ENCODE measurements at regions not wholly inside any gene's neighbourhood (a gene's known extent, or its start where the extent isn't known, plus 50 kb on each side); places are given as distances from the start of the nearest gene placed in this dataset.

GRCh38 chr1:60870269-60870865 lies 212.0 kb upstream of the NFIA start:
- Histone ChIP-seq H3K27ac (ENCODE audit: low read depth, low read length, severe bottlenecking) (no peak overlapping the region), H3K36me3 (ENCODE audit: control insufficient read depth, insufficient read depth, low read length) (no peaks in the 10 kb centered on the region), H3K9me3 (ENCODE audit: control insufficient read depth, low read length) (no peaks in the 10 kb centered on the region), H3K4me1 (ENCODE audit: control insufficient read depth, insufficient read depth, low read length, poor library complexity, severe bottlenecking) (peaks cover 34% of the 10 kb centered on the region), H3K4me3 (ENCODE audit: extremely low read depth, insufficient read depth, low read length, poor library complexity, severe bottlenecking) (no peak overlapping the region)
- 83 to 93% methylated on average over 4 of the region's 5 CpGs for WGBS, 2 experiments (ENCODE audit: insufficient coverage in 2 of 2)

DNA sequence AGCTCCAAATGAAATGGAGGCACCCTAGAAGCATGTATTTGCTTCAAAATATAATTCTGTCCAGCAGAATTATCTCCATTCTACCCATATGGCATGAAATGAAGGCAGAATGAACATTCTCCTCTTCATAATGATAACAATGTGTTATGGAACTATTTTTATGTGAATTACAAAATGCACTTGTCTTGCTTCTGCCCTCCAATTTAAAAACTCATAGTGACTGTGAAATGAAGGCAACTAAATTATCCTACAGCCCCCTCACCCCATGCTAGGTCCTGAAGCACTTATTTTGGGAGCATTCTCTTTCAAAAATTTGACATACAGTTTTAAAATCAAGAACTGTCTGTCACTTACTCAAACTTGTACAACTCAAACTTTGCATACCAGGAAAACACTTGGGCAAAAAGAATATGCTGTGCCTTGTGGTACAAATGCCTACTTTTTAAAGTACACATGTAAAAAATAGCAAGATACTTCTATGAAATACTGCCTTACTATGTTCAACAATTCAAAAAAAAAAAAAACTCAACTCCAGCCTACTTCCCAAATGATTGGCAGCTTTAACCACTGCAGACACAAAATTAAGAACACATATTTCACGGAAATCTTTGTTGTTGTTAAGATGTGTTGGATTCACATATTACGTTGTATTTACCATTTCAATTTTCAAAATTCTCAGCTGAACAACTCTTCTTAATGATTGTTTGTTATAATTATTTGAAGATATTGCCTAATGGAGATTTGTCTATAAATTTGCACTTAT lies 213.3 kb upstream of the NFIA start:
- Histone ChIP-seq H3K36me3 (ENCODE audit: control insufficient read depth, insufficient read depth, low read length) (no peaks in the 10 kb centered on the region), H3K9me3 (ENCODE audit: control insufficient read depth, low read length) (no peaks in the 10 kb centered on the region), H3K4me1 (ENCODE audit: control insufficient read depth, insufficient read depth, low read length, poor library complexity, severe bottlenecking) (peaks cover 31% of the 10 kb centered on the region), H3K4me3 (ENCODE audit: extremely low read depth, insufficient read depth, low read length, poor library complexity, severe bottlenecking) (no peak overlapping the region), H3K27ac (ENCODE audit: low read depth, low read length, severe bottlenecking) (no peak overlapping the region)
- WGBS, 2 experiments (ENCODE audit: insufficient coverage in 2 of 2) = no CpG with 5 or more reads among the region's 2 CpGs

DNA sequence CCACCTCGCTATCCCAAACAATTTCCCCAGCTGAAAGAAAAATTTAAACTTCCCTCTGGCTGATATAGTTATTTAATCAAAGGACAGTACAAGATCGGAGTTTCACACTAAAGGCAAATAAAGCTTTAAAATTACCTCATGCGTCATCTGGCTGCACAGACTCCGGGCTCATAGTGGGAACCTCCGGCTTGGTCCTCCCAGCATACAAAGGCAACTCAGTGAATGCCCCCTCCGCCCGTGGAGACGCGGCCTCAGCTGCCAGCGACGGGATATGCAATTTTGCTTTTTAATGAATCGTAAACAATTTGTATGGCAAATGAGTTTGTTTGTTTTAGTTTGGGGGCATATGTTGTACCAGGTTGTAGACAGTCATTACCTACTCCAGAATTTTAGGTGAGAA lies 214.6 kb upstream of the NFIA start:
- peaks cover 31% of the 10 kb centered on the region for H3K4me1 ChIP-seq (ENCODE audit: control insufficient read depth, insufficient read depth, low read length, poor library complexity, severe bottlenecking)
- no peaks in the 10 kb centered on the region for H3K9me3 ChIP-seq (ENCODE audit: control insufficient read depth, low read length)
- H3K27ac ChIP-seq (ENCODE audit: low read depth, low read length, severe bottlenecking) = no peak overlapping the region
- H3K4me3 ChIP-seq (ENCODE audit: extremely low read depth, insufficient read depth, low read length, poor library complexity, severe bottlenecking) = no peak overlapping the region
- 51 to 64% methylated on average over 3 to 8 of the region's 12 CpGs for WGBS, 2 experiments (ENCODE audit: insufficient coverage in 2 of 2)
- H3K36me3 ChIP-seq (ENCODE audit: control insufficient read depth, insufficient read depth, low read length) = no peaks in the 10 kb centered on the region

GRCh38 chr1:60866917-60867531 lies 215.3 kb upstream of the NFIA start:
- Histone ChIP-seq H3K27ac (ENCODE audit: low read depth, low read length, severe bottlenecking) (no peak overlapping the region), H3K36me3 (ENCODE audit: control insufficient read depth, insufficient read depth, low read length) (no peaks in the 10 kb centered on the region), H3K9me3 (ENCODE audit: control insufficient read depth, low read length) (no peaks in the 10 kb centered on the region), H3K4me1 (ENCODE audit: control insufficient read depth, insufficient read depth, low read length, poor library complexity, severe bottlenecking) (peaks cover 34% of the 10 kb centered on the region), H3K4me3 (ENCODE audit: extremely low read depth, insufficient read depth, low read length, poor library complexity, severe bottlenecking) (no peak overlapping the region)
- no CpG with 5 or more reads among the region's 3 CpGs for WGBS, 2 experiments (ENCODE audit: insufficient coverage in 2 of 2)

- H3K27ac ChIP-seq (ENCODE audit: low read depth, low read length, severe bottlenecking) = peak overlapping the region; percentile 39
- peaks cover 34% of the 10 kb centered on the region for H3K4me1 ChIP-seq (ENCODE audit: control insufficient read depth, insufficient read depth, low read length, poor library complexity, severe bottlenecking)
- H3K4me3 ChIP-seq (ENCODE audit: extremely low read depth, insufficient read depth, low read length, poor library complexity, severe bottlenecking) = no peak overlapping the region
- no peaks in the 10 kb centered on the region for H3K36me3 ChIP-seq (ENCODE audit: control insufficient read depth, insufficient read depth, low read length)
- WGBS, 2 experiments (ENCODE audit: insufficient coverage in 2 of 2) = 87 to 96% methylated on average over 7 to 10 of the region's 13 CpGs
- no peaks in the 10 kb centered on the region for H3K9me3 ChIP-seq (ENCODE audit: control insufficient read depth, low read length)
Observed at GRCh38 chr1:60866226-60866900, 216.0 kb upstream of the NFIA start.

DNA sequence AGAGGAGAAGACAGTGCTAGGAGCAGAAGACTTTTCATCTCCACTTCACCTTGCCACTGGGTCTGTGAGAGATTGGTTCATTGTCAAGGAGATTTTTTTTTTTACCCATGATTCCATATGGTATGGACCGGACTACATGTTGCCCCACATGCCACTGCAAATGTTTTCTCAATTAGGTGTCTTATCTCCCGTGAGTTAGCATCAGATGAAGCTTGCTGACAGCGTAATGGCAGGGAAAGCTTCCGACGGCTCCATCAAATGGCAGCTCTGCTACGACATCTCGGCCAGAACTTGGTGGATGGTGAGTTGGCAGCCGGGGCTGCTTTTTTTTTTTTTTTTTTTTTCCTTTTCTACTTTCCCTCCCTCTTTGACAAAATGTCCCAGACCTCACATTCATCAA lies 217.2 kb upstream of the NFIA start:
- WGBS, 2 experiments (ENCODE audit: insufficient coverage in 2 of 2) = 90 to 97% methylated on average over 2 to 7 of the region's 8 CpGs

DNA sequence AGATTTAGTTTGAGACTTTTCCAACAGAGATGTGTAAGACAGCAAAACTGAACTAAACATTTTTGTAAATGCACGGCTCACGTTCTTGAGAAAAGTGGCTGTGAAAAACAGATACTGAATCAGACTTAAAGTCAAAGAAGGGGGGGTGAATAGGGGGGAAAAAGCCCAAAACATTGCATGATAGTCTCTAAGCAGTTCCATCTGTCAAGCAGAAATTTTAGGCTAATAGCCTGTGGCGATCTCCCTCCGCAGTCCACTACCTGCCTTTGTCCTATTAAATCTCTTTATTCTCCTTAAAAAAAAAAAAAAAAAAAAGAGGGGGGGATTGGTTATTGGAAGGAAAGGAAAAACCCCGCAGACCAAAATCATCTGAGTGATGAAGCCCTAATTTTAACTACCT lies 217.6 kb upstream of the NFIA start:
- H3K9me3 ChIP-seq (ENCODE audit: control insufficient read depth, low read length) = no peaks in the 10 kb centered on the region
- H3K36me3 ChIP-seq (ENCODE audit: control insufficient read depth, insufficient read depth, low read length) = no peaks in the 10 kb centered on the region
- no peak overlapping the region for H3K4me3 ChIP-seq (ENCODE audit: extremely low read depth, insufficient read depth, low read length, poor library complexity, severe bottlenecking)
- no peak overlapping the region for H3K27ac ChIP-seq (ENCODE audit: low read depth, low read length, severe bottlenecking)
- 58% methylated on average over 2 of the region's 5 CpGs; no CpG with 5 or more reads in 1 of the 2 experiments for WGBS, 2 experiments (ENCODE audit: insufficient coverage in 2 of 2)
- peaks cover 22% of the 10 kb centered on the region for H3K4me1 ChIP-seq (ENCODE audit: control insufficient read depth, insufficient read depth, low read length, poor library complexity, severe bottlenecking)

More for the DNA sequence above, 217.2 kb upstream of the NFIA start:
- no peaks in the 10 kb centered on the region for H3K36me3 ChIP-seq (ENCODE audit: control insufficient read depth, insufficient read depth, low read length)
- H3K4me1 ChIP-seq (ENCODE audit: control insufficient read depth, insufficient read depth, low read length, poor library complexity, severe bottlenecking) = peaks cover 23% of the 10 kb centered on the region
- H3K4me3 ChIP-seq (ENCODE audit: extremely low read depth, insufficient read depth, low read length, poor library complexity, severe bottlenecking) = no peak overlapping the region
- H3K9me3 ChIP-seq (ENCODE audit: control insufficient read depth, low read length) = no peaks in the 10 kb centered on the region
- H3K27ac ChIP-seq (ENCODE audit: low read depth, low read length, severe bottlenecking) = no peak overlapping the region

DNA sequence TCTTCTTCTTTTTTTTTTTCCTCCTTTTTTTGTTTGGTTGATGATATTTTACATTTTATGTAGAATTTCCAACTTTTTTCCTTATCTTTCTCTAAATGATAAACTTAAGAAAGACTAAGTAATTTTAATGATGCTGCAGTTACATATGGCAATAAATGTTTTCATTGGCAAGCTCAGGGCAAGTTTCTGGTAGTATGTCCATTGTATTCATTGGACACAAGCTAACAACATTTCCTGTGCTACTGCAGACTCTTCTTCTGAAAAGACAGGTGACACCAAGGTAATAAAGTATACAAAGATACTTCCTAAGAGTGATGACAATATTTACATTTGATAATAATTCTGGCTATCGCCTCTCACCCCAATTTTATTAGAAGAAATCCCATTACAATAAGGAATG lies 219.2 kb upstream of the NFIA start:
- Histone ChIP-seq H3K4me3 (ENCODE audit: extremely low read depth, insufficient read depth, low read length, poor library complexity, severe bottlenecking) (no peak overlapping the region), H3K9me3 (ENCODE audit: control insufficient read depth, low read length) (no peaks in the 10 kb centered on the region), H3K4me1 (ENCODE audit: control insufficient read depth, insufficient read depth, low read length, poor library complexity, severe bottlenecking) (peaks cover 13% of the 10 kb centered on the region), H3K27ac (ENCODE audit: low read depth, low read length, severe bottlenecking) (no peak overlapping the region), H3K36me3 (ENCODE audit: control insufficient read depth, insufficient read depth, low read length) (no peaks in the 10 kb centered on the region)
- WGBS, 2 experiments (ENCODE audit: insufficient coverage in 2 of 2) = no CpG with 5 or more reads among the region's 1 CpG

DNA sequence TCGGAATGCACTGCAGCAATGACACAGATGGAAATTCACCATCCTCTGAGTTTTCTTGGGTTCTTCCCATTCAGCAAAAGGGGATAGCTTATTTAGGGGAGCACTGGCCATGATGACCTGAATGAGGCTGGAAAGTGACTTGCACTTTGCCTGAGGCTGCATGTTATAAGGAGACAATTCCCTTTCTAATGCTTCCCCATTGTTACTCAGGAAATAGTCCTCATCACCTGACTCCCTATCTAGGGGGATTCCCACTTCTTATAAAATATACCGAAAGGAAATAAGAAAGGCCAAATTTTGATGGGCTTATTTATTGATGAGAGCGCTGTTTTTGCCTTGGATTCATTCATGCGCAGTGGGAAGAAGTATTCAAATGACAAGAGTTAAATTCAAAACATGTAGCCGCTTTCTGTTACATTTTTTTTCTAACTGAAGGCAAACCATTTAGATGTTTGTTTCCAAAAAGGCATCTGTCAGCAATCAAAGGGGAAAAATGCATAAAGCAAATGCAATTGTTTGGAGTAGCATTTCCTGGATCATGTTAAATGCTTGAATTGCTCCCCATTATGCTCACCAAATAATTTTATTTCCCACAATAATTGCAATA lies 220.3 kb upstream of the NFIA start:
- Histone ChIP-seq H3K9me3 (ENCODE audit: control insufficient read depth, low read length) (no peaks in the 10 kb centered on the region), H3K36me3 (ENCODE audit: control insufficient read depth, insufficient read depth, low read length) (no peaks in the 10 kb centered on the region), H3K27ac (ENCODE audit: low read depth, low read length, severe bottlenecking) (no peak overlapping the region), H3K4me1 (ENCODE audit: control insufficient read depth, insufficient read depth, low read length, poor library complexity, severe bottlenecking) (peaks cover 7% of the 10 kb centered on the region), H3K4me3 (ENCODE audit: extremely low read depth, insufficient read depth, low read length, poor library complexity, severe bottlenecking) (no peak overlapping the region)
- WGBS, 2 experiments (ENCODE audit: insufficient coverage in 2 of 2) = 91 to 93% methylated on average over 4 to 5 of the region's 5 CpGs

DNA sequence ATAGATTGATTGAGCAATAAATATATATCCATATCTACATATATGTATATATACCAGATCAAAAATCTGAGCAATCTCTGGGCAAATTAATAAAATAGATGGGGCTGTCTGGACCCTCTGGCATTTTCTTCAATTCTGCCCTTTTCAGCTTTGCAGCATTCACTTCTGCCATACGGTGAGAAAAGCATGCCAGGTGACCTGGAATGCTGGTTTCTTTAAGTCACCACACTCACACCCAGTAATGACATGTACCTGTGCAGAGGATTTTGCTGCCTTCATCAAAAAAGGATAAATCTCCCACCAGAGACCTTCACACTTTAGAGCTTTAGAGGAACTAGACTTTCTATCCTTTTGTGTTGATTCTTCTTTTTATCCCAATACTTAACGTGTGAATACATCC lies 223.2 kb upstream of the NFIA start:
- Histone ChIP-seq H3K4me3 (ENCODE audit: extremely low read depth, insufficient read depth, low read length, poor library complexity, severe bottlenecking) (no peak overlapping the region), H3K9me3 (ENCODE audit: control insufficient read depth, low read length) (no peaks in the 10 kb centered on the region), H3K36me3 (ENCODE audit: control insufficient read depth, insufficient read depth, low read length) (no peaks in the 10 kb centered on the region), H3K4me1 (ENCODE audit: control insufficient read depth, insufficient read depth, low read length, poor library complexity, severe bottlenecking) (peaks cover 2% of the 10 kb centered on the region), H3K27ac (ENCODE audit: low read depth, low read length, severe bottlenecking) (no peak overlapping the region)
- WGBS, 2 experiments (ENCODE audit: insufficient coverage in 2 of 2) = 40 to 100% methylated on average over 1 of the region's 2 CpGs

All from mesodermal cell (in vitro differentiated cells).